ENCODE measurements at regions not wholly inside any gene's neighbourhood (a gene's known extent, or its start where the extent isn't known, plus 50 kb on each side); places are given as distances from the start of the nearest gene placed in this dataset.

DNA sequence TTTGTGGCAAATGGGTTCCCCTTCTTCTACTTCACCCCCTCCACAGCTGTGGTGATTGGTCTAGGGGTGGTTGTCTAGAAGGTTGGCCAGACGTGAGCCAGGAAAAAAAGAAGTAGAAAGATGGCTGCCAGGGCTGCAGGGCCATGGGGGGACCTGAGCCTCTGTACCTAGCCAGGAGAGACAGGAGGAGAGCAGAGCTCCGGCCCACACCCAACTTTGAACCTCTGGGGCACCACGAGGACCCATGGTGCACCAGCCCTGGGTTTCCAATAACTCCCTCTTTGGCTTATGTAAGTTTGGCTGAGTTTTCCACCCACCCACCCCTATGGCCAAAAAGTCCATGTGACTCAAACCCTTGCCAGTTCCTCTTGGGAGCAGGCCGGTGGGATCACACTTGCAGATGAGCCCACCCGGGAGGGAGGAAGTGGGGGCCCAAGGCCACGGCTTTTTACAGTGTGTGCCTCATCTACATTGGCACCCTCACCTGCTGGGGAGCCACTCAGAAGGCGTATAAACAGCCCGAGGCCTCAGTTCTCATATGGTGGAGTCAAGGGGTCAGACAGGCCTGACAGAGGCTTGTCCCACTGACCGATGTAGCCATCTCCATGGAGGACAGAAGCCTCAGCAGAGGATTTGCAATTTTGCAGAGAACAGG, 293.1 kb upstream of the HDAC4 start:
- no peak for DNase-seq (ENCODE audit: low read depth in 1 of 2, low spot score in 1 of 2)

GRCh38 chr2:239693330-239693729, 292.5 kb upstream of the HDAC4 start:
- no peak for DNase-seq (ENCODE audit: low read depth in 1 of 2, low spot score in 1 of 2)

DNA sequence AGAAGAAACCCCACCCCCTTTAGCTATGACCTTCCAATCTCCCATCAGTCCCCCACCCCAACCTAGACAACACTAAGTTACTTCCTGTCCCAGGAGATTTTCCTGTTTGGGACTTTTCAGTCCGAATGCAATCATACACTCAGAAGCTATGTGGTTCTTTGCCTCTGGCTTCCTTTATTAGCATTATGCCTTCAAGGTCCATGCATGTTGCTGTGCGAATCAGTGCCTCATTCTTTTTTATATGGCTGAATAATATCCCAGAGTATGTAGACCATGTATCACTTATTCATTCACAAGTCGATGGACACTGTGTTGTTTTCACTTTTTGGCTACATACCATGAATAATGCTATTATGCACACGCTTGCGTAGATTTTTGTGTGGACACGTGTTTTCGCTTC, 292.1 kb upstream of the HDAC4 start:
- DNase-seq (ENCODE audit: low read depth in 1 of 2, low spot score in 1 of 2), result no peak

DNA sequence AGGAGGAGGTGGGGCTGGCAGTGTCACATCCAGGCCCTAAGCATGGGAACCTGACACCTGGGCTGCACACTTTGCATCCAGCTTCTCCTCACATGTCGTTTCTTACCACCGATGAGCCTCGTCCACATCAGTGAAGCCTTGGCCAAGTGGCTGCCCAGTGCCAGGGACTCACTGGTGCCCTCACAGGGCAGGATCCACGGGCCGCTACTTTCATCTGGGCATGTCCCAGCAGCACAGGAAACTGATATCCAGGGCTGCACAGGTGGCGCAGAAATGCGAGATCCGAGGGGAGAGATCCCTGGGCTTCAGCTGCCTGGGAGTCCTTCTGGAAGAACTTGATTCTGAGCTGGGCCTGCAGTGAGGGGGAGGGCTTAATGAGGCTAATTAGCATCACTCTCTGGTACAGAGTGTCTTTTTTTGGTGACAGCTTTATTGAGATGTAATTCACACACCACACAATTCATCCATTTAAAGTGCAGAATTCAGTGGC, 291.6 kb upstream of the HDAC4 start:
- DNase-seq (ENCODE audit: low read depth in 1 of 2, low spot score in 1 of 2), result no peak

DNA sequence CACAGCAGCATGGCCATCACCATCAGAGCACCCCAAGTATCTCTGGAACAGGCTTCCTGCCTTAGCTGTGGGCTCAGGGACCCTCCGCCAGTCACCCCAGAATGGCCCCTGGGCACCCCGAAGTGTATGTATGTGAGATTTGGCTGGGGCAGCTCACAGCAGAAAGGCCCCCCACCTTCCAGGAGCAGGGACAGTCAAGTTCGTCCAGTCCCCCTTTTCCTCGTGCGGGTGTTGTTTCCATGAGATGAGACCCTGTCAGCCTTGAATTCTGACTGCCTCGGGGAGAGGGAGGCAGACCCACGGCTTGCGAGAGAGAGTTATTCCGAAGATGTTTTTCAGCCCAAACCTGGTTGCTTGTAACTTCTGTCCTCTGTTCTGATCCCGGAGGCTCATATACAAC, 290.9 kb upstream of the HDAC4 start:
- DNase-seq (ENCODE audit: low read depth in 1 of 2, low spot score in 1 of 2), result no peak

DNA sequence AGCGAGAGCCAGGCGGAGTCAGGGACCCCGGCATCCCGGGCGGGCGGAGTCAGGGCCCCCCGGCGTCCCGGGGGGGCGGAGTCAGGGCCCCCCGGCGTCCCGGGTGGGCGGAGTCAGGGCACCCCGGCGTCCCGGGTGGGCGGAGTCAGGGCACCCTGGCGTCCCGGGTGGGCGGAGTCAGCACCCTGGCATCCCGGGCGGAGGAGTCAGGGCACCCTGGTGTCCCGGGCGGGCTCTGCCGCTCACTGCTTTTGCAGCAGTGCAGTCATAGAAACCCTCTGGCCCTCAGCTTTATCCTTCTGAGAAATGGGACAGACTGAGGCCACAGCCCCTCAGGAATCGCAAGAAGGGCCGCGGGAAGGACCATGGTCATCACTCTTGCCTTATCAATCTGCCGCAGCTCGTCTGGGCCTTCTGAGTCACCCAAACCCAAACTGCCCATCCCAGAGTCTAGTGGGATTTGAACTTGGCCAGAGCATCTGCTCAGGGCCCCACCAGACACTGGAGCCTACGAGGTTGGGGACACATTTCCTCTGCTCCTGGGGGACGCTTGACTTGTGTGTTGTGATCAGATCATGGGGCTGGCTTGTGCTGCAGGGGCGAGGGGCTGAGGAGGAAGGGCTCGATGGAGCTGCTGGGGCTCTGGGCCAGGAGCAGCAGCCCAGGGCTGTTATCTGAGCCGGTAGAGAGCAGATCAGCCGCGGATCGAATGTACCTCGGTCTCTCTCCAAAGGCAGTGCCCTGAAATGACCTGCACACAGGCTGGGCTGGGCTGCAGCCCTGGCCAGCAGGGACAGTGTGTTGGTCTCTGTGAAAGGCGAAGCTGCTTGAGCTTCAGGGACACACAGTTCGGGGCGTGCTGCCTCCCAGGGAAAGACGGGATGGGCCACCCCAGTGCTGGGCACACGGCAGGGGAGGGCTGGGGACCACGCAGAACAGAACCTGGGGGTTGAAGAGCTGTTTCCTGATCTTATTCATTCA, 290.1 kb upstream of the HDAC4 start:
- DNase-seq (ENCODE audit: low read depth in 1 of 2, low spot score in 1 of 2), result no peak

GRCh38 chr2:239689985-239690384, 289.2 kb upstream of the HDAC4 start:
- no peak for DNase-seq (ENCODE audit: low read depth in 1 of 2, low spot score in 1 of 2)

GRCh38 chr2:239689410-239689809, 288.6 kb upstream of the HDAC4 start:
- DNase-seq (ENCODE audit: low read depth in 1 of 2, low spot score in 1 of 2), result no peak

DNA sequence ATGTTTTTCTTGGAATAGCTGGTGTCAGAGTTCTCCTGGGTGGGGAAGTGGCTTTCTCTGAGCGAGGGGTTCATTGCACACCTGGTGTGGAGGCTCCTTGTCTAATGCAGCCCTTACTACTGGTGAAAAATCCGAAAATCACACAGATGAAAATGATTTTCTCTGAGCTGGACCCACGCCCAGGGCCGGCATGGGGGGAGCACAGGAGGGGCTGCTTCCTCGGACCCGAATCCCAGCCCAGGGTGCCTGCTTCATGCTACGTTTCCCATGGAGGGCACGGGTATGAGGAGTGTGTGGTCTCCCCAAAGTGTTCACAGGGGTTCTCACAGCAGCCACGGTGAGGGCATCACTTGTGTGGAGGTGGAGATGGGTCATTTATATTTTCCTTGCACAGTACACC, 288.0 kb upstream of the HDAC4 start:
- no peak for DNase-seq (ENCODE audit: low read depth in 1 of 2, low spot score in 1 of 2)

DNA sequence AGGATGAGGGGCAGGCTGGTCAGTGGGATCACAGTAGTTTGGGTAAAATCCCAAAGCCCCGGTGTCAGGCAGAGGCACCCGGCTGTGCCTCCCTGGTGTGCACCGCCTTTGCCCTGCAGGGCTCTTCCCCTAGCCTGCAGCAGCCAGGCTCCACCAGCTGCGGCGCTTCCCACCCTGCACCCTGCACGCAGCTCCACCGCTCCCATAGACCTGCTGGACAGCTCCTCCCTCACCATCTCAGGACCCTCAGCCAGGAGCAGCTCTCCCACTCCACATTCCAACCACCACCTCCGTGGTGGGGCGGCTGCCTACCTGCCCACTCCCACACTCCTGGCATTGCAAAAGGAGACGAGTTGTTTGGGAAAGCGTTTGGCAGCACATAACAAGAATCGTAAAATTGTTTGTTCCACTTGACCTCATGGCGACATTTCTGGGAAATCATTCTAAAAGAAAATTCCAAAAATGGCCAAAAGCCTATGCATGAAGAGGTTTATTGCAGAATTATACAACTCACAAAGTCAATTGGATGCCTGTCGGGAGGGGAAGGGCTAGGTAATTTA, 287.4 kb upstream of the HDAC4 start:
- DNase-seq (ENCODE audit: low read depth in 1 of 2, low spot score in 1 of 2), result no peak

- no peak for DNase-seq (ENCODE audit: low read depth in 1 of 2, low spot score in 1 of 2)
These were observed 286.6 kb upstream of the HDAC4 start for GRCh38 chr2:239687441-239687840.

GRCh38 chr2:239685965-239686364, 285.1 kb upstream of the HDAC4 start:
- DNase-seq (ENCODE audit: low read depth in 1 of 2, low spot score in 1 of 2), result no peak

DNA sequence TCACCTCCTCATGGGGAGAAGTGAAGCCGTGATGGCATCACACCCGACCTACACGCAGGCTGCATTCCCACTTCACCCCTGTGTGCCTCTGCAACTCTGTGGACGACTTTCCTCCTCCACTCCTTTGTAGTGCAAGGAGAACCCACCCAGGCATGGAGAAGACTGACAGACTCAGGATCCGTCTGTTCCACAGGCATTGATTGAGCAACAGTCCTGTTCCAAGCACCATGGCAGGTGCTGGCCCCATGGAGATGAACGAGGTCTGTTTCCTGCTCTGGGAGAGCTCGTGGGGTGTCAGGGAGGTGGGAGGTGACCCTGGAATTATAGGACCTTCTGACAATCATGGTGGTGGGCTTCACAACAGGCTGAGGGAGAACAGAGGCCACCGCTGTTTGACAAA, 284.7 kb upstream of the HDAC4 start:
- no peak for DNase-seq (ENCODE audit: low read depth in 1 of 2, low spot score in 1 of 2)

GRCh38 chr2:239684996-239685395, 284.2 kb upstream of the HDAC4 start:
- DNase-seq (ENCODE audit: low read depth in 1 of 2, low spot score in 1 of 2), result no peak

- DNase-seq (ENCODE audit: low read depth in 1 of 2, low spot score in 1 of 2), result no peak
These were observed 283.5 kb upstream of the HDAC4 start for GRCh38 chr2:239684271-239684810.

GRCh38 chr2:239682518-239682917, 281.7 kb upstream of the HDAC4 start:
- DNase-seq (ENCODE audit: low read depth in 1 of 2, low spot score in 1 of 2), result no peak

DNA sequence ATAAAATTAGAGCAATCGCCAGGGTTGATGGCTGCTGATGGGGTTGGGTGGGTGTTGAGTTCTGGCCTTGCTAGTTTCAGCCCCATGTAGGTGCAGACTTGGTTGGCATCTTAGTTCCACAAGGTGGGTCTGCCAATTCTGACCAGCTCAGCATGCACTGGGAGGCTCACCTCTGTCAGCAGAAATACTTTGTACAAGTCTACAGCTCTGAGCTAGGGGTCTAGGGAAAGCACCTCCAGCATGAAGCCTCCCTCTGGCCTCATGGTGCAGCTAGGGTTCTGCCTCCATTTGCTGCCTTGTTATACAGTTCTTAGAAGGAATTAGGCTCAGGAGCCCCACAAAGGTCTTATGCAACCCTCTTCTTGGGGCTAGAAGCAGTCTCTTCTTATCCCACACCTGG, 278.9 kb upstream of the HDAC4 start:
- DNase-seq (ENCODE audit: low read depth in 1 of 2, low spot score in 1 of 2), result no peak

DNA sequence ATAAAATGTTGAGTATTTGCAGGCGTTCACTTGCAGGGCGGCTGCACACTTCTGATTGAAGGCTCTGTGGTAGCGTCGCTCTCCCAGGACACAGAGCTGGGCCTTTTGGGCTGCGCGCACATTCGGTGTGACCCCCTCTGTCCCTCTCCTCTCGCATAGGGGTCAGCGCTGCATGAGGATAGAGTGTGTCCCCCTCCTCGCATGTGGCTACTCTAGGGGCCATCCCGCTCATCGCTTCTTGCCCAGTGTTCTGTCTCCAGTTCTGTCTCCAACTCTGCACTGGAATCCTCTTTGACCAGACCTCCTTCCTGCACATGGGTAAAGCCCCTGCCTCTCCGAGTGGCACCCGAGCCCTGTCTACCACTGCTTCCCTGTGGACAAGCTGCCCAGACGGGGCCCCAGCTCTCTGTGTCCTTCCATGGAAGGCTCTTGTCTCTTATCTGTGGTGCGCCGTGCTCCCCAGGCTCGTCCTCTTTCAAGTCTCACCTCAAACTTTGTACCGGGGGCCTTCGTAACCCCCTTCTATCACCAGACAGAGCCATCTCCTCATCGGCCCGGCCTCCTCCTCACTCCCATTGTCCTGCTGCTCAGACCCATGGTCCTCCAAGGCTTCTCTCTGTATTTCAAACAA, 278.0 kb upstream of the HDAC4 start:
- no peak for DNase-seq (ENCODE audit: low read depth in 1 of 2, low spot score in 1 of 2)

DNA sequence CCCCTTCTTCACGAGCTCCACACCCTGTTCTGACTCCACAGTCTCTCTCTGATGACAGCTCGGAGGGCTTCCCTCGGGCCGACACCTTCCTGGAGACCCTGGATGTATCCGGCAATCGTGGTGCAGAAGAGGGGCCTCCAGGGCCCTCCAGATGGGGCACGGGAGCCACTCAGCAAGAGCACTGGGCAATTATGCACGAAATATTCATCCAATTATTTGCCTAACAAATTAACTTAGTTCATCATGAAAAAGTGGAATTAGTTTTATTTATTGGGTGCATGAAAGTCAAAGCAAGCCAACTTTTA, 277.3 kb upstream of the HDAC4 start:
- DNase-seq (ENCODE audit: low read depth in 1 of 2, low spot score in 1 of 2), result no peak

DNA sequence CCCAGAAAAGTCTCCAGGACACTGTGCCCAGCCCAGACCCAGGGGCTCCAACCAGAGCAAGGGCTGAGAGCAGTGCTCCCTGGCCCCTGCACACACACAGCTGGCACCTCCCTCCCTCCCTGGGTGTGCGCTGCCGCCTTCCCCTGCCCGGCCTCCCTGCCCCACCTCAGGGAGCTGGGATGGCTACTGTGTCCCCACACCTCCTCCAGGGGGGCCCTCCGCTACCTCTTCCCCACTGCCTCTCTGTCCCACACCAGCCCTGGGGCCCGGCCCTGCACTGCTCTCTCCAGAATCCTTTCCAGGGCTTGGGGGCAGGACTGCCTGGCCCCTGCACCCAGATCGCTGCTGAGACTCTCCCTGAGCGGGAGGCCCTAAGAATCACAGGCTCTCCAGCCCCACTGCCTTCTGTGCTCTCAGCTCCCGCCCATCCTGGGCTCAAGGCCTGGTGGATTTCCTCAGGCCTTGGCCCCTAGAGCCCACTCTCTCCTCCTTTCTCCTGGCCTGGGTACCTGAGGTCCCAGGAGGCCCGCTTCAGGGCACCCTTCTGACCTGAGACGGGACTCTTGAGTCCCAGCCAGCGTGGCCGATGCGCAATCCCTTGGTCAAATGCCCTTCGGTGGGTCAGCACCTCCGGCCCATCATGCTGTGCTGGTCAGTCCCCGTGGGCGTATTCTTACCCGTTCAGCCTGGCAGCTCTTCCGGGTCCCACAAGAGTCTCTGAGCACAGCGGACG, 276.8 kb upstream of the HDAC4 start:
- DNase-seq (ENCODE audit: low read depth in 1 of 2, low spot score in 1 of 2), result no peak

Measured in activated CD4-positive, alpha-beta T cell treated with anti-CD3 and anti-CD28 coated beads, Interleukin-2, amount 50 U/mL, for 24 hours (primary cell).